H1 (cell line): ENCODE measurements at regions not wholly inside any gene's neighbourhood (a gene's known extent, or its start where the extent isn't known, plus 50 kb on each side); places are given as distances from the start of the nearest gene placed in this dataset.

ENCODE experiments used
- CTCF ChIA-PET: fragments of 300-600 bp; sonication (Branson Sonifier 250); formaldehyde crosslinking; loops from one replicate; lab custom pipeline; 2021; ENCODE audit not compliant: partially characterized antibody; lab: Charles Lee
- POLR2A ChIA-PET: fragments of 300-600 bp; sonication (Branson Sonifier 250); formaldehyde crosslinking; loops from one replicate; lab custom pipeline; 2021; ENCODE audit warnings: inconsistent platforms; ENCODE audit not compliant: partially characterized antibody; lab: Charles Lee
- DNase-seq, 2 experiments: peaks; one replicate each; pipeline versions ENCODE4 v3.0.0 to v3.0.0-alpha.2; 2010 to 2022; ENCODE audit warnings: low spot score in 2 of 2, low read depth in 1 of 2, mixed read lengths in 1 of 2
- FAIRE-seq: peaks from 2 replicates; lab custom pipeline; 2011; peaks lifted over from hg19 to GRCh38; lab: Jason Lieb, UNC
- H2AFZ ChIP-seq: 2 replicates; pipeline ENCODE4 v1.8.1; 2012; ENCODE audit warnings: low read length, inconsistent platforms
- H2AK5ac ChIP-seq: 2 replicates; pipeline ENCODE4 v1.6.1; 2013; ENCODE audit warnings: low read depth, low read length
- H2BK120ac ChIP-seq: replicated peaks from 2 replicates; pipeline ENCODE3; 2013; ENCODE audit warnings: low read depth, low read length, inconsistent platforms
- H2BK12ac ChIP-seq: 2 replicates; pipeline ENCODE4 v1.6.1; 2013; ENCODE audit warnings: low read depth, low read length
- H2BK15ac ChIP-seq: 2 replicates; pipeline ENCODE4 v1.6.1; 2013; ENCODE audit warnings: low read length
- H2BK20ac ChIP-seq: 2 replicates; pipeline ENCODE4 v1.6.1; 2013; ENCODE audit warnings: low read length
- H2BK5ac ChIP-seq: 2 replicates; pipeline ENCODE4 v1.6.1; 2013; ENCODE audit warnings: low read depth, low read length
- H3K14ac ChIP-seq: 2 replicates; pipeline ENCODE4 v1.6.1; 2013; ENCODE audit warnings: inconsistent platforms; ENCODE audit not compliant: insufficient read length
- H3K18ac ChIP-seq: 2 replicates; pipeline ENCODE4 v1.6.1; 2013; ENCODE audit warnings: low read length; ENCODE audit errors: extremely low read depth
- H3K23ac ChIP-seq: 2 replicates; pipeline ENCODE4 v1.6.1; 2013; ENCODE audit warnings: inconsistent platforms; ENCODE audit not compliant: insufficient read length
- H3K23me2 ChIP-seq: 2 replicates; pipeline ENCODE4 v1.6.1; 2013; ENCODE audit warnings: low read depth, low read length
- H3K27ac ChIP-seq: 2 replicates; pipeline ENCODE4 v1.6.1; 2011; ENCODE audit warnings: low read depth, low read length, inconsistent platforms
- H3K27me3 ChIP-seq, 4 experiments: replicated peaks in 1 of 4; 1 replicate in 1 of 4; 2 replicates in 3 of 4; pipeline versions ENCODE4 v1.6.1 to v1.8.1; 2011 to 2013; ENCODE audit warnings: low read length in 3 of 4, mild to moderate bottlenecking in 3 of 4, inconsistent platforms in 2 of 4, mixed read lengths in 2 of 4, moderate library complexity in 1 of 4; ENCODE audit not compliant: control insufficient read depth in 3 of 4, insufficient read depth in 3 of 4; ENCODE audit errors: extremely low read depth in 1 of 4
- H3K36me3 ChIP-seq, 4 experiments: 2 replicates each; pipeline versions ENCODE4 v1.6.1 to v1.8.1; 2011 to 2013; ENCODE audit warnings: mild to moderate bottlenecking in 4 of 4, low read length in 3 of 4, moderate library complexity in 2 of 4, control low read depth in 1 of 4, inconsistent platforms in 1 of 4; ENCODE audit not compliant: insufficient read depth in 4 of 4, control insufficient read depth in 2 of 4
- H3K4ac ChIP-seq: replicated peaks from 2 replicates; pipeline ENCODE3; 2013; ENCODE audit warnings: low read length, low read depth, mixed read lengths, inconsistent platforms; ENCODE audit not compliant: insufficient read length
- H3K4me1 ChIP-seq, 4 experiments: replicated peaks in 1 of 4; 1 replicate in 1 of 4; 2 replicates in 3 of 4; pipeline versions ENCODE4 v1.6.1 to v1.8.1; 2011 to 2013; ENCODE audit warnings: low read length in 3 of 4, inconsistent platforms in 2 of 4, mixed read lengths in 1 of 4; ENCODE audit not compliant: insufficient read depth in 4 of 4, control insufficient read depth in 3 of 4
- H3K4me2 ChIP-seq, 2 experiments: 2 replicates each; pipeline versions ENCODE4 v1.6.1 to v1.8.1; 2011 to 2013; ENCODE audit warnings: low read depth in 2 of 2, low read length in 2 of 2, control low read depth in 1 of 2, inconsistent platforms in 1 of 2, mild to moderate bottlenecking in 1 of 2; ENCODE audit not compliant: insufficient read depth in 1 of 2
- H3K4me3 ChIP-seq, 4 experiments: fragments of 200-600, 300-600 bp in 1 of 4; sonication (generic), shearing (Covaris generic), sonication (Bioruptor Twin) in 1 of 4; 2 replicates each; pipeline versions ENCODE4 v1.5.1 to v1.8.1; 2011 to 2016; ENCODE audit warnings: low read length in 4 of 4, low read depth in 3 of 4, control low read depth in 2 of 4, inconsistent platforms in 2 of 4, mild to moderate bottlenecking in 2 of 4, mixed read lengths in 1 of 4, moderate library complexity in 1 of 4; ENCODE audit not compliant: insufficient read depth in 2 of 4; ENCODE audit errors: extremely low read depth in 1 of 4
- H3K56ac ChIP-seq: replicated peaks from 2 replicates; pipeline ENCODE3; 2013; ENCODE audit warnings: low read depth, mild to moderate bottlenecking, mixed read lengths, low read length, inconsistent platforms; ENCODE audit not compliant: insufficient read length
- H3K79me1 ChIP-seq: 2 replicates; pipeline ENCODE4 v1.6.1; 2013; ENCODE audit warnings: low read depth, low read length, control low read depth
- H3K79me2 ChIP-seq, 2 experiments: 2 replicates each; pipeline versions ENCODE4 v1.6.1 to v1.8.1; 2012 to 2013; ENCODE audit warnings: low read length in 2 of 2, mild to moderate bottlenecking in 2 of 2, inconsistent platforms in 1 of 2; ENCODE audit not compliant: insufficient read depth in 2 of 2, control insufficient read depth in 1 of 2
- H3K9ac ChIP-seq, 4 experiments: replicated peaks in 1 of 4; 1 replicate in 1 of 4; 2 replicates in 3 of 4; pipeline versions ENCODE4 v1.6.1 to v1.8.1; 2011 to 2013; ENCODE audit warnings: low read depth in 3 of 4, low read length in 3 of 4, control low read depth in 2 of 4, mild to moderate bottlenecking in 2 of 4, moderate library complexity in 2 of 4, inconsistent platforms in 1 of 4; ENCODE audit errors: extremely low read depth in 1 of 4
- H3K9me3 ChIP-seq, 2 experiments: 2 replicates each; pipeline versions ENCODE4 v1.6.1 to v1.8.1; 2012 to 2013; ENCODE audit warnings: mild to moderate bottlenecking in 2 of 2, moderate library complexity in 2 of 2, control low read depth in 1 of 2, inconsistent platforms in 1 of 2, low read depth in 1 of 2, low read length in 1 of 2, mixed read lengths in 1 of 2; ENCODE audit not compliant: insufficient read depth in 2 of 2
- H4K20me1 ChIP-seq, 2 experiments: replicated peaks in 1 of 2; 2 replicates each; pipeline versions ENCODE3 to v1.8.1; 2011 to 2013; ENCODE audit warnings: inconsistent platforms in 2 of 2, low read length in 2 of 2, mild to moderate bottlenecking in 1 of 2; ENCODE audit not compliant: insufficient read depth in 2 of 2, control insufficient read depth in 1 of 2
- H4K5ac ChIP-seq: 2 replicates; pipeline ENCODE4 v1.6.1; 2013; ENCODE audit warnings: low read length, low read depth, mixed read lengths, inconsistent platforms; ENCODE audit not compliant: insufficient read length
- H4K8ac ChIP-seq: 2 replicates; pipeline ENCODE4 v1.8.0; 2013; ENCODE audit warnings: mild to moderate bottlenecking, moderate library complexity, low read length, inconsistent platforms; ENCODE audit not compliant: insufficient read depth; ENCODE audit errors: extremely low read depth
- H4K91ac ChIP-seq: replicated peaks from 2 replicates; pipeline ENCODE3; 2013; ENCODE audit warnings: low read length, mixed read lengths, inconsistent platforms; ENCODE audit not compliant: insufficient read length
- CREB1 ChIP-seq: IDR thresholded peaks from 2 replicates; pipeline ENCODE4 v1.6.1; 2012; ENCODE audit warnings: inconsistent platforms
- CTBP2 ChIP-seq: IDR thresholded peaks from 2 replicates; pipeline ENCODE4 v1.7.0; 2011; ENCODE audit warnings: borderline replicate concordance, mild to moderate bottlenecking, moderate library complexity, mixed read lengths, low read length; ENCODE audit not compliant: insufficient read depth, insufficient read length
- EGR1 ChIP-seq: IDR thresholded peaks from 2 replicates; pipeline ENCODE4 v1.6.1; 2011; ENCODE audit warnings: low read depth, low read length, borderline replicate concordance
- HDAC6 ChIP-seq: IDR thresholded peaks from one replicate; pipeline ENCODE4 v1.7.1; 2012; ENCODE audit warnings: low read depth, mild to moderate bottlenecking, inconsistent platforms, low read length, moderate library complexity
- SIN3A ChIP-seq, 2 experiments: IDR thresholded peaks in 1 of 2; conservative IDR thresholded peaks in 1 of 2; 2 replicates each; pipeline ENCODE4 v1.6.1; 2011 to 2012; ENCODE audit warnings: low read length in 2 of 2, improper control_type of control experiment in 1 of 2, low read depth in 1 of 2, mild to moderate bottlenecking in 1 of 2
- TBP ChIP-seq: IDR thresholded peaks from 2 replicates; pipeline ENCODE4 v1.6.1; 2011; ENCODE audit warnings: low read depth, low read length, improper control_type of control experiment
- WGBS, 2 experiments: shearing (Covaris generic) in 1 of 2; methylation state at CpG; one replicate each; pipeline versions ENCODE4 v1.1.6 to v1.1.7; 2013 to 2015; ENCODE audit warnings: low lambda C conversion rate in 2 of 2, mixed read lengths in 2 of 2, inconsistent platforms in 1 of 2, low coverage in 1 of 2, missing lambda C conversion rate in 1 of 2; ENCODE audit not compliant: insufficient replicate concordance in 2 of 2, insufficient coverage in 1 of 2, insufficient read length in 1 of 2; ENCODE audit errors: extremely low coverage in 1 of 2, missing lambda C conversion rate in 1 of 2; 5-methylcytosine and 5-hydroxymethylcytosine counted together

- no peak overlapping the region for H3K4ac ChIP-seq
- no peak overlapping the region for H2BK15ac ChIP-seq
- H3K27me3 ChIP-seq, result peaks cover 0 to 1% (median 0%) of the 10 kb centered on the region in 4 experiments; a peak in 1 of 7 replicates
- H3K56ac ChIP-seq, result no peak overlapping the region
- peak overlapping the region; percentile 81 for H2AFZ ChIP-seq
- 82% methylated on average over 9 of the region's 9 CpGs; no CpG with 5 or more reads in 1 of the 2 experiments for WGBS, 2 experiments
- no peaks in the 10 kb centered on the region for H3K9me3 ChIP-seq
- H3K79me2 ChIP-seq, result no peaks in the 10 kb centered on the region
- TF ChIP-seq SIN3A (conservative IDR thresholded peaks at IDR 0.05 in 1 of 2, IDR thresholded peaks at IDR 0.05 in 1 of 2; ENCODE audit: low read depth in 1 of 2, low read length in 2 of 2) (no peak), TBP (no peak), EGR1 (no peak), CREB1 (no peak), CTBP2 (no peak), HDAC6 (no peak)
- TF ChIP-seq, all 59 proteins: peak for 0
- H4K5ac ChIP-seq, result no peak overlapping the region
- no peak overlapping the region for H4K91ac ChIP-seq
- CTCF ChIA-PET, result no interaction called here
- DNase-seq (no peak), FAIRE-seq (no peak)
- no peaks in the 10 kb centered on the region for H3K79me1 ChIP-seq
- H3K4me3 ChIP-seq, result no peak overlapping the region
- H3K23ac ChIP-seq, result no peak overlapping the region
- no peak overlapping the region for H3K27ac ChIP-seq
- no peak overlapping the region for H4K8ac ChIP-seq
- H3K14ac ChIP-seq, result no peak overlapping the region
- no peaks in the 10 kb centered on the region for H4K20me1 ChIP-seq
- POLR2A ChIA-PET, result no interaction called here
- H3K36me3 ChIP-seq, result no peaks in the 10 kb centered on the region
- H3K4me1 ChIP-seq, result no peaks in the 10 kb centered on the region
- no peak overlapping the region for H3K18ac ChIP-seq
- no peak overlapping the region for H2BK12ac ChIP-seq
- no peak overlapping the region for H3K9ac ChIP-seq
- no peak overlapping the region for H2BK120ac ChIP-seq
- no peaks in the 10 kb centered on the region; the same call in 1 of the 2 replicates for H3K23me2 ChIP-seq
- H2BK5ac ChIP-seq, result no peak overlapping the region
- no peak overlapping the region for H2BK20ac ChIP-seq
- H2AK5ac ChIP-seq, result no peak overlapping the region
- H3K4me2 ChIP-seq, result no peak overlapping the region
These were observed 210.9 kb upstream of the NOCT start for GRCh38 chr4:138804711-138805110.
